MCF 10A (cell line): ENCODE measurements at regions not wholly inside any gene's neighbourhood (a gene's known extent, or its start where the extent isn't known, plus 50 kb on each side); places are given as distances from the start of the nearest gene placed in this dataset.

Experiments used
- BruUV-seq: library from RNA; stranded (reverse); fragments of 400-500 nt; replicated peaks from 2 replicates; lab custom pipeline; 2021; lab: Mats Ljungman, UMichigan
- CTCF ChIA-PET: fragments of 300-600 bp; sonication (Branson Sonifier 250); formaldehyde crosslinking; extraction: SDS; loops from one replicate; lab custom pipeline; 2021; ENCODE audit warnings: antibody characterized with exemption, inconsistent platforms; lab: Yijun Ruan, JAX
- POLR2A ChIA-PET: fragments of 300-600, 350-650 bp; sonication (Branson Sonifier 250); formaldehyde crosslinking; extraction: SDS; loops from one replicate; lab custom pipeline; 2020; ENCODE audit warnings: antibody characterized with exemption, inconsistent platforms; lab: Yijun Ruan, JAX
- DNase-seq: peaks from one replicate; pipeline ENCODE4 v3.0.0-alpha.2; 2018; ENCODE audit not compliant: unreplicated experiment
- H3K27ac Mint-ChIP-seq: one replicate; pipeline ENCODE4 v1.8.0; 2022; ENCODE audit warnings: mild to moderate bottlenecking, low read depth, mixed read lengths; ENCODE audit not compliant: unreplicated experiment
- H3K27me3 Mint-ChIP-seq: one replicate; pipeline ENCODE4 v1.8.0; 2022; ENCODE audit warnings: mixed read lengths; ENCODE audit not compliant: insufficient read depth, unreplicated experiment
- H3K36me3 Mint-ChIP-seq: one replicate; pipeline ENCODE4 v1.8.0; 2022; ENCODE audit warnings: mild to moderate bottlenecking, moderate library complexity, mixed read lengths; ENCODE audit not compliant: insufficient read depth, unreplicated experiment
- H3K4me1 Mint-ChIP-seq: one replicate; pipeline ENCODE4 v1.8.0; 2022; ENCODE audit warnings: mixed read lengths; ENCODE audit not compliant: insufficient read depth, unreplicated experiment
- H3K4me3 Mint-ChIP-seq: one replicate; pipeline ENCODE4 v1.8.0; 2022; ENCODE audit warnings: mild to moderate bottlenecking, moderate library complexity, mixed read lengths; ENCODE audit not compliant: unreplicated experiment
- H3K9me3 Mint-ChIP-seq: one replicate; pipeline ENCODE4 v1.8.0; 2022; ENCODE audit warnings: mixed read lengths; ENCODE audit not compliant: unreplicated experiment
- CTCF ChIP-seq: fragments of 200-600 bp; IDR thresholded peaks from one replicate; pipeline ENCODE4 v1.8.0; 2022; ENCODE audit warnings: antibody characterized with exemption, mild to moderate bottlenecking; ENCODE audit not compliant: unreplicated experiment
- intact Hi-C: fragments of 100-400 bp; cut with micrococcal nuclease; formaldehyde crosslinking; loops from 2 replicates; pipeline ENCODE4 v1.14.1; 2022

- DNase-seq: no peak
- H3K9me3 Mint-ChIP-seq: no peaks in the 10 kb centered on the region
- H3K27ac Mint-ChIP-seq: no peak overlapping the region
- H3K4me3 Mint-ChIP-seq: no peak overlapping the region
- BruUV-seq: no TSS peak
- no peak for TF ChIP-seq CTCF
- intact Hi-C loops: no loop called here
- no peaks in the 10 kb centered on the region for H3K4me1 Mint-ChIP-seq
- POLR2A ChIA-PET: interaction anchor here (0.8 kb wide), 1 partner anchor 7 kb away, joined by 3 read pairs; no protein-coding TSS in a partner anchor
- no peaks in the 10 kb centered on the region for H3K27me3 Mint-ChIP-seq
- CTCF ChIA-PET: interaction anchor here (1.4 kb wide), 1 partner anchor 8 kb away, joined by 3 read pairs; no protein-coding TSS in a partner anchor
- H3K36me3 Mint-ChIP-seq: peaks cover 8% of the 10 kb centered on the region
These were observed 279.7 kb downstream of the COG6 start for GRCh38 chr13:39935155-39935554.

- Mint-ChIP-seq H3K9me3 (no peaks in the 10 kb centered on the region), H3K27me3 (no peaks in the 10 kb centered on the region), H3K4me3 (no peak overlapping the region), H3K36me3 (peaks cover 8% of the 10 kb centered on the region), H3K4me1 (peaks cover 16% of the 10 kb centered on the region), H3K27ac (no peak overlapping the region)
- no peak for TF ChIP-seq CTCF
- no TSS peak for BruUV-seq
- ChIA-PET CTCF (interaction anchor here (0.6 to 1.5 kb wide), 3 partner anchors 125 to 743 kb away, joined by 3 to 4 read pairs (median 3); no protein-coding TSS in a partner anchor), POLR2A (interaction anchor here (0.5 to 1.3 kb wide), 4 partner anchors 9 to 718 kb away, joined by 3 to 5 read pairs (median 3); no protein-coding TSS in a partner anchor)
- no peak for DNase-seq
- intact Hi-C loops: no loop called here
These were observed 283.1 kb downstream of the COG6 start for GRCh38 chr13:39938596-39938995.

GRCh38 chr13:39941236-39941635 lies 285.8 kb downstream of the COG6 start:
- intact Hi-C loops: loop anchor here (5.0 kb wide), 3 partner anchors 121 to 836 kb away; no protein-coding TSS in a partner anchor
- TF ChIP-seq CTCF: no peak
- ChIA-PET CTCF (interaction anchor here (0.6 to 3.0 kb wide), 6 partner anchors 12 to 741 kb away, joined by 3 to 16 read pairs (median 8); no protein-coding TSS in a partner anchor), POLR2A (interaction anchor here (3.6 kb wide), 1 partner anchor 119 kb away, joined by 21 read pairs; no protein-coding TSS in a partner anchor)
- Mint-ChIP-seq H3K4me3 (no peak overlapping the region), H3K36me3 (no peaks in the 10 kb centered on the region), H3K4me1 (peaks cover 18% of the 10 kb centered on the region), H3K27me3 (no peaks in the 10 kb centered on the region), H3K9me3 (no peaks in the 10 kb centered on the region), H3K27ac (no peak overlapping the region)
- BruUV-seq: no TSS peak
- no peak for DNase-seq

GRCh38 chr13:39941911-39942551 lies 286.6 kb downstream of the COG6 start:
- Mint-ChIP-seq H3K4me3 (no peak overlapping the region), H3K27ac (peak overlapping the region; percentile 88), H3K9me3 (no peaks in the 10 kb centered on the region), H3K4me1 (peaks cover 21% of the 10 kb centered on the region), H3K27me3 (no peaks in the 10 kb centered on the region), H3K36me3 (no peaks in the 10 kb centered on the region)
- no peak for TF ChIP-seq CTCF
- BruUV-seq: no TSS peak
- POLR2A ChIA-PET: interaction anchor here (0.6 to 3.6 kb wide), 13 partner anchors 7 to 751 kb away, joined by 3 to 21 read pairs (median 3); no protein-coding TSS in a partner anchor
- CTCF ChIA-PET: interaction anchor here (0.6 to 3.0 kb wide), 38 partner anchors 8 to 742 kb away, joined by 3 to 16 read pairs (median 3); no protein-coding TSS in a partner anchor
- no peak for DNase-seq
- intact Hi-C loops: loop anchor here (1.0 to 5.0 kb wide), 6 partner anchors 120 to 835 kb away; no protein-coding TSS in a partner anchor
